Epithelial cell of prostate (primary cell): ENCODE measurements at regions not wholly inside any gene's neighbourhood (a gene's known extent, or its start where the extent isn't known, plus 50 kb on each side); places are given as distances from the start of the nearest gene placed in this dataset.

ENCODE experiments used
- DNase-seq: peaks from one replicate; pipeline ENCODE4 v3.0.0-alpha.2; 2011; ENCODE audit warnings: low read depth, low spot score
- H3K27ac ChIP-seq: fragments of 450-650 bp; 2 replicates; pipeline ENCODE4 v1.5.1; 2017; ENCODE audit warnings: mild to moderate bottlenecking

GRCh38 chr5:123753937-123754891 is 242.2 kb downstream of the CSNK1G3 start:
- peak overlapping the region; percentile 51 for H3K27ac ChIP-seq
- DNase-seq: no peak

- no peak for DNase-seq
- H3K27ac ChIP-seq: peak overlapping the region; percentile 39
These were observed 241.4 kb downstream of the CSNK1G3 start for GRCh38 chr5:123753180-123753936.

GRCh38 chr5:123752552-123753179 is 240.7 kb downstream of the CSNK1G3 start:
- H3K27ac ChIP-seq: peak overlapping the region; percentile 39
- no peak for DNase-seq

- no peak for DNase-seq
- H3K27ac ChIP-seq: no peak overlapping the region
These were observed 239.7 kb downstream of the CSNK1G3 start for GRCh38 chr5:123751670-123752069.

GRCh38 chr5:123748239-123748638 is 236.3 kb downstream of the CSNK1G3 start:
- no peak for DNase-seq
- H3K27ac ChIP-seq: no peak overlapping the region

- no peak for DNase-seq
- H3K27ac ChIP-seq: no peak overlapping the region
These were observed 234.8 kb downstream of the CSNK1G3 start for GRCh38 chr5:123746683-123747360.

GRCh38 chr5:123743990-123744583 is 232.1 kb downstream of the CSNK1G3 start:
- DNase-seq: no peak
- H3K27ac ChIP-seq: no peak overlapping the region

GRCh38 chr5:123735384-123735783 is 223.4 kb downstream of the CSNK1G3 start:
- no peak overlapping the region for H3K27ac ChIP-seq
- DNase-seq: no peak

- no peak for DNase-seq
- H3K27ac ChIP-seq: no peak overlapping the region
These were observed 220.3 kb downstream of the CSNK1G3 start for GRCh38 chr5:123732257-123732656.

GRCh38 chr5:123722451-123722850 is 210.5 kb downstream of the CSNK1G3 start:
- H3K27ac ChIP-seq: no peak overlapping the region
- DNase-seq: no peak

- H3K27ac ChIP-seq: no peak overlapping the region
- DNase-seq: no peak
These were observed 209.8 kb downstream of the CSNK1G3 start for GRCh38 chr5:123721675-123722276.

GRCh38 chr5:123720955-123721354 is 209.0 kb downstream of the CSNK1G3 start:
- DNase-seq: no peak
- no peak overlapping the region for H3K27ac ChIP-seq

GRCh38 chr5:123720339-123720738 is 208.4 kb downstream of the CSNK1G3 start:
- DNase-seq: no peak
- H3K27ac ChIP-seq: no peak overlapping the region

- no peak for DNase-seq
- no peak overlapping the region for H3K27ac ChIP-seq
These were observed 207.0 kb downstream of the CSNK1G3 start for GRCh38 chr5:123719004-123719403.

GRCh38 chr5:123718238-123718637 is 206.3 kb downstream of the CSNK1G3 start:
- H3K27ac ChIP-seq: no peak overlapping the region
- DNase-seq: no peak

- no peak overlapping the region for H3K27ac ChIP-seq
- no peak for DNase-seq
These were observed 205.2 kb downstream of the CSNK1G3 start for GRCh38 chr5:123717139-123717538.

- H3K27ac ChIP-seq: no peak overlapping the region
- no peak for DNase-seq
These were observed 198.1 kb downstream of the CSNK1G3 start for GRCh38 chr5:123710031-123710430.

GRCh38 chr5:123709422-123709821 is 197.4 kb downstream of the CSNK1G3 start:
- no peak for DNase-seq

GRCh38 chr5:123708074-123708806 is 196.3 kb downstream of the CSNK1G3 start:
- DNase-seq: no peak
- peak overlapping the region; percentile 14 for H3K27ac ChIP-seq

More at GRCh38 chr5:123709422-123709821, 197.4 kb downstream of the CSNK1G3 start:
- H3K27ac ChIP-seq: no peak overlapping the region
